Smooth muscle cell (in vitro differentiated cells): ENCODE measurements at regions not wholly inside any gene's neighbourhood (a gene's known extent, or its start where the extent isn't known, plus 50 kb on each side); places are given as distances from the start of the nearest gene placed in this dataset.
"Not testable (repeated sequence)": the region's sequence is repeated elsewhere in the genome, so short reads cannot be mapped to it uniquely, and the experiment has no call there.

Experiments
- DNase-seq: peaks from one replicate; lab custom pipeline; 2025; ENCODE audit not compliant: unreplicated experiment; lab: John Stamatoyannopoulos, UW
- H2AFZ ChIP-seq: fragments of 200-600 bp; sonication (generic); 2 replicates; pipeline ENCODE4 v1.6.0; 2016; ENCODE audit warnings: antibody characterized with exemption, low read depth, mild to moderate bottlenecking
- H3F3A ChIP-seq: fragments of 200-600 bp; sonication (generic); 2 replicates; pipeline ENCODE4 v1.6.0; 2017; ENCODE audit warnings: antibody characterized with exemption, low read depth
- H3K27ac ChIP-seq: fragments of 200-600 bp; sonication (generic); 2 replicates; pipeline ENCODE4 v1.5.1; 2016; ENCODE audit warnings: low read depth, mild to moderate bottlenecking
- H3K27me3 ChIP-seq: fragments of 200-600 bp; sonication (generic); 2 replicates; pipeline ENCODE4 v1.6.1; 2016; ENCODE audit warnings: low read depth, mild to moderate bottlenecking
- H3K36me3 ChIP-seq: fragments of 200-600 bp; sonication (generic); 2 replicates; pipeline ENCODE4 v1.5.1; 2016; ENCODE audit warnings: low read depth
- H3K4me1 ChIP-seq: fragments of 200-600 bp; sonication (generic); 2 replicates; pipeline ENCODE4 v1.5.1; 2016; ENCODE audit warnings: low read depth
- H3K4me2 ChIP-seq: fragments of 200-600 bp; sonication (generic); 2 replicates; pipeline ENCODE4 v1.6.0; 2016; ENCODE audit warnings: mild to moderate bottlenecking
- H3K4me3 ChIP-seq: fragments of 200-600 bp; sonication (generic); 2 replicates; pipeline ENCODE4 v1.5.1; 2016; ENCODE audit warnings: mild to moderate bottlenecking
- H3K79me2 ChIP-seq: fragments of 200-600 bp; sonication (generic); 2 replicates; pipeline ENCODE4 v1.6.0; 2016; ENCODE audit warnings: low read depth, mild to moderate bottlenecking
- H3K9ac ChIP-seq: fragments of 200-600 bp; sonication (generic); 2 replicates; pipeline ENCODE4 v1.6.0; 2016; ENCODE audit warnings: low read depth
- H3K9me3 ChIP-seq: fragments of 200-600 bp; sonication (generic); replicated peaks from 2 replicates; pipeline ENCODE4 v1.5.1; 2016; ENCODE audit warnings: low read depth
- H4K20me1 ChIP-seq: fragments of 200-600 bp; sonication (generic); 2 replicates; pipeline ENCODE4 v1.6.0; 2016; ENCODE audit warnings: low read depth
- CTCF ChIP-seq: fragments of 200-600 bp; sonication (generic); IDR thresholded peaks from 2 replicates; pipeline ENCODE4 v1.5.1; 2017; ENCODE audit warnings: borderline replicate concordance, mild to moderate bottlenecking, antibody characterized with exemption; ENCODE audit not compliant: insufficient read depth, poor library complexity, severe bottlenecking
- WGBS: methylation state at CpG from one replicate; pipeline ENCODE4 v1.1.7; 2016; ENCODE audit warnings: low lambda C conversion rate; 5-methylcytosine and 5-hydroxymethylcytosine counted together

GRCh38 chr3:5710718-5711117 lies 523.2 kb downstream of the EDEM1 start:
- H2AFZ ChIP-seq: no peak overlapping the region
- H3K27me3 ChIP-seq: no peaks in the 10 kb centered on the region
- no peak overlapping the region for H3K27ac ChIP-seq
- no peaks in the 10 kb centered on the region for H3K79me2 ChIP-seq
- no peak overlapping the region for H3K4me2 ChIP-seq
- H3K9ac ChIP-seq: no peak overlapping the region
- no peaks in the 10 kb centered on the region for H3F3A ChIP-seq
- TF ChIP-seq CTCF: no peak
- WGBS: 18% methylated on average over 3 of the region's 3 CpGs
- no peak overlapping the region for H3K4me3 ChIP-seq
- no peaks in the 10 kb centered on the region for H3K36me3 ChIP-seq
- no peaks in the 10 kb centered on the region for H4K20me1 ChIP-seq
- H3K9me3 ChIP-seq: no peaks in the 10 kb centered on the region
- no peak for DNase-seq
- H3K4me1 ChIP-seq: no peaks in the 10 kb centered on the region

DNA sequence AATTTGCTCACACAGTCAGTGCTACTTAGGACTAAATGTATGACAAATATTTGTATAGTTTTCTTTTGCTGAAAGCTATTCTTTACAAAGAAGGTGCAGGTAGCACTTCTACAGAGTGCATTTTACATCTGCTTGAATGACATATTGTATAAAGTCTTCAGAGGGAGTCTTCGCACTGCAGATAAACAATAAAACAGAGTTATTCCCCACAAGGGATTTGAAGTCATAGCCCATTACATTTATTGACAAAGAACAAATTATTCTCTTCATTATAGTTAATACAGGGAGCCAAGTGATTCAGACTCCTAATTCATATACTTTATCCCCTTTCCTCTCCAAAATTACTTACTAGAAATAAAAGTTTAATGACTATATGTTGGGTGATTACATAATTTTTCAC lies 529.7 kb downstream of the EDEM1 start:
- 88% methylated on average over 1 of the region's 1 CpG for WGBS
- H2AFZ ChIP-seq: no peak overlapping the region

GRCh38 chr3:5719668-5720067 lies 532.2 kb downstream of the EDEM1 start:
- not testable (repeated sequence) for H3F3A ChIP-seq, H3K4me2 ChIP-seq, DNase-seq, H3K27ac ChIP-seq, H2AFZ ChIP-seq, H3K9ac ChIP-seq, H3K36me3 ChIP-seq, H3K27me3 ChIP-seq, H3K4me3 ChIP-seq, H4K20me1 ChIP-seq, H3K9me3 ChIP-seq, H3K4me1 ChIP-seq, H3K79me2 ChIP-seq

More for the DNA sequence above, 529.7 kb downstream of the EDEM1 start:
- no peaks in the 10 kb centered on the region for H3K79me2 ChIP-seq
- no peaks in the 10 kb centered on the region for H3K36me3 ChIP-seq
- no peaks in the 10 kb centered on the region for H3K9me3 ChIP-seq
- H3F3A ChIP-seq: no peaks in the 10 kb centered on the region
- no peak for TF ChIP-seq CTCF
- no peak overlapping the region for H3K4me3 ChIP-seq
- no peak overlapping the region for H3K4me2 ChIP-seq
- H3K4me1 ChIP-seq: no peaks in the 10 kb centered on the region
- H3K27me3 ChIP-seq: no peaks in the 10 kb centered on the region
- H3K27ac ChIP-seq: no peak overlapping the region
- DNase-seq: no peak
- no peak overlapping the region for H3K9ac ChIP-seq
- no peaks in the 10 kb centered on the region for H4K20me1 ChIP-seq

DNA sequence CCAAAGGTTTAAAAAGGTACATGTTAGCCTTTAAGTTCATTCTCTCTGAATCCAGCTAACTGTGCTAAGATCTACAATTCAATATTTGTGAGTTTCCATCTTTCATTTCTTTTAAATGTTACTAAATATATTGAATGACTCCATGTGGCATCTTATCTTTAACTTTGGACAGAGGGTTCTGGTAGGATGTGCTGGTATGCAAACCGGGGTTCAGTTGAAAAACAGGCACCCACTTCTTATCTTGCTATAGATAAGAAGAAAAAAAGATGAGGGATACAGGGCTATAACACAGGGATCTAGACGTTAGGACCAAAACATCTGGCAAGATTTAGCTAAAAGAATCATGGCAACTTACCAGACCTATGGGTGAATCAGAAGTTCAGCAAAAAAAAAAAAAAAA lies 538.3 kb downstream of the EDEM1 start:
- no peak for TF ChIP-seq CTCF
- H3K27ac ChIP-seq: no peak overlapping the region
- H3K36me3 ChIP-seq: no peaks in the 10 kb centered on the region
- no peaks in the 10 kb centered on the region for H3K79me2 ChIP-seq
- no peak overlapping the region for H3K4me2 ChIP-seq
- no peak overlapping the region for H3K4me3 ChIP-seq
- H3F3A ChIP-seq: peaks cover 10% of the 10 kb centered on the region
- H3K27me3 ChIP-seq: no peaks in the 10 kb centered on the region
- H2AFZ ChIP-seq: no peak overlapping the region
- H3K9me3 ChIP-seq: no peaks in the 10 kb centered on the region
- no peaks in the 10 kb centered on the region for H4K20me1 ChIP-seq
- H3K9ac ChIP-seq: no peak overlapping the region
- 27% methylated on average over 2 of the region's 2 CpGs for WGBS
- H3K4me1 ChIP-seq: no peaks in the 10 kb centered on the region
- no peak for DNase-seq
